A549 (cell line): ENCODE measurements at regions not wholly inside any gene's neighbourhood (a gene's known extent, or its start where the extent isn't known, plus 50 kb on each side); places are given as distances from the start of the nearest gene placed in this dataset.

ENCODE experiments used
- BCL3 ChIP-seq: fragments of >200 bp; sonication (Bioruptor Twin); formaldehyde crosslinking; IDR thresholded peaks from 3 replicates; pipeline ENCODE4 v1.6.1; 2016
- CBX8 ChIP-seq: fragments of 200-600 bp; sonication (generic); IDR thresholded peaks from 2 replicates; pipeline ENCODE4 v1.6.1; 2016
- CEBPB ChIP-seq, 2 experiments: fragments of >200 bp in 1 of 2; sonication (Bioruptor Twin) in 1 of 2; formaldehyde crosslinking in 1 of 2; IDR thresholded peaks; 2 replicates each; pipeline ENCODE4 v1.6.1; 2012 to 2016
- CHD4 ChIP-seq: fragments of 200-600 bp; sonication (generic); IDR thresholded peaks from 2 replicates; pipeline ENCODE4 v1.6.1; 2016; ENCODE audit warnings: antibody characterized with exemption, mild to moderate bottlenecking, borderline replicate concordance
- CTCF ChIP-seq: fragments of >200 bp; sonication (Bioruptor Twin); formaldehyde crosslinking; IDR thresholded peaks from 3 replicates; pipeline ENCODE4 v1.5.1; 2016
- GATA3 ChIP-seq: IDR thresholded peaks from 2 replicates; pipeline ENCODE4 v1.6.1; 2012; ENCODE audit warnings: borderline replicate concordance
- HDAC2 ChIP-seq: fragments of 200-600 bp; sonication (generic); IDR thresholded peaks from 2 replicates; pipeline ENCODE4 v1.6.1; 2016
- JUN ChIP-seq, 2 experiments: fragments of >200 bp; sonication (Bioruptor Twin); formaldehyde crosslinking; IDR thresholded peaks; 2 replicates in 1 of 2; 3 replicates in 1 of 2; pipeline ENCODE4 v1.6.1; 2016 to 2017
- JUNB ChIP-seq: fragments of >200 bp; sonication (Bioruptor Twin); formaldehyde crosslinking; IDR thresholded peaks from 2 replicates; pipeline ENCODE4 v1.6.1; 2016
- MAFK ChIP-seq: fragments of 450-650 bp; IDR thresholded peaks from 2 replicates; pipeline ENCODE4 v1.6.1; 2014; ENCODE audit not compliant: partially characterized antibody
- MAX ChIP-seq: IDR thresholded peaks from 2 replicates; pipeline ENCODE4 v1.6.1; 2012
- POLR2A ChIP-seq: IDR thresholded peaks from 2 replicates; pipeline ENCODE4 v1.6.1; 2012; ENCODE audit warnings: mild to moderate bottlenecking, low read length
- RAD21 ChIP-seq, 2 experiments: fragments of >200 bp in 1 of 2; sonication (Bioruptor Twin) in 1 of 2; formaldehyde crosslinking in 1 of 2; IDR thresholded peaks in 1 of 2; conservative IDR thresholded peaks in 1 of 2; 2 replicates in 1 of 2; 3 replicates in 1 of 2; pipeline ENCODE4 v1.6.1; 2012 to 2018; ENCODE audit warnings: inconsistent platforms in 1 of 2

- TF ChIP-seq CTCF, result no peak
- no peak for TF ChIP-seq JUNB
- TF ChIP-seq CEBPB (IDR thresholded peaks at IDR 0.05), result no peak
- no peak for TF ChIP-seq MAFK
- TF ChIP-seq RAD21 (conservative IDR thresholded peaks at IDR 0.05 in 1 of 2, IDR thresholded peaks at IDR 0.05 in 1 of 2), result no peak
- TF ChIP-seq JUN (IDR thresholded peaks at IDR 0.05), result no peak
- no peak for TF ChIP-seq GATA3
- no peak for TF ChIP-seq HDAC2
- TF ChIP-seq CHD4, result no peak
- TF ChIP-seq CBX8, result no peak
- no peak for TF ChIP-seq POLR2A
- TF ChIP-seq BCL3, result no peak
- TF ChIP-seq MAX, result no peak
Measured at GRCh38 chr20:17108896-17109295, 117.9 kb upstream of the PCSK2 start.
